HL-60/S4 treated with retinoic acid at 250 ng/mL for 4 days and 3 days (cell line): ENCODE measurements at regions not wholly inside any gene's neighbourhood (a gene's known extent, or its start where the extent isn't known, plus 50 kb on each side); places are given as distances from the start of the nearest gene placed in this dataset.

Source experiments
- in situ Hi-C: fragments of 300-500 bp; cut with MboI; formaldehyde crosslinking; loops from 2 replicates; pipeline ENCODE4 v1.7.0; 2022; ENCODE audit warnings: low sequenced_read_pairs

DNA sequence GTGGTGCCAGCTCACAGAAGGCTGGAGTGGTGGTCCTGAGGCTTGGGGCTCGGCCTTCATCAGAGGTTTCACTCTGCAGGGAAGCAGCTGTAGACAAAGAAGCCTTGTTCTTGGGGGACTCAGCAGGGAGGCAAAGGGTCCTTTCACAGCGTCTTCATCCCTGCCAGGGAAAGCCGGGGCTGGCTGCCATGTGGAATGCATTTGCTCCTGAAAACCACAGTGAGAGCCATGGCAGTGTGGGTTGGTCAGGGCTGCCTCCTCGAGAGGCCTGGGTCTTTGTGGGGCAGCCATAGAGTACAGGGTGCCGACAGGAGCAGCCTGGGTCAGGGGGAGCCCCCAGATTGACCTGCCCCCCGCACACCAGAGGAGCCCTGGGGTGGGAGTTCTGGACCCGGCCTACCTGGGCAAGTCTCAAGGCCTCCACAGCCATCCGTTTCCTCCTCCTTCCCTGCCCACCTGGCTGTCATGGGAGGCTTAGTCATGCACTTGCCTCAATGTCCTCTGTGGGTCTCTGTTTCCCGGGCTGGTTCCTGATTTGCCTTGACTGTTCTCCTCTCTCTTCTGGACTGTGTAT lies 144.0 kb downstream of the CDC5L start:
- in situ Hi-C loops = no loop called here

DNA sequence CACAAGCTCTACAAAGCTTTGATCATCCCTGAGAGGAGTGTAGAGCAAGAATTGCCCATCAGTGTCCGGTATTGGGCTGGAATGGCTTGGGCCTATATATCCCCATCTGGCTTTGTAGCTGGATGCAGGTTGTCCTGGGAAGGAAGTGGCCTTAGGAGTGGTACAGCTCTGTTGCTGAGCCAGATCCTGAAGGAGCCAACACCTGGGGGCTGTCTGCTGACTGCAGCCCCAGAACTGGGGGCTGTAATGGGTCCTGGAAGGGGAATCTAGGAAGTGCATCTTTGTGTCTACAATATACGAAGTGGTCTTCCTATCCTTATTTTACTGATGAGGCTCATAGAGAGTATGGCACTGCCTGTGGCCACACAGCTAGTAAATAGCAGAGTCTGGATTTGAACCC lies 145.9 kb downstream of the CDC5L start:
- in situ Hi-C loops = no loop called here

DNA sequence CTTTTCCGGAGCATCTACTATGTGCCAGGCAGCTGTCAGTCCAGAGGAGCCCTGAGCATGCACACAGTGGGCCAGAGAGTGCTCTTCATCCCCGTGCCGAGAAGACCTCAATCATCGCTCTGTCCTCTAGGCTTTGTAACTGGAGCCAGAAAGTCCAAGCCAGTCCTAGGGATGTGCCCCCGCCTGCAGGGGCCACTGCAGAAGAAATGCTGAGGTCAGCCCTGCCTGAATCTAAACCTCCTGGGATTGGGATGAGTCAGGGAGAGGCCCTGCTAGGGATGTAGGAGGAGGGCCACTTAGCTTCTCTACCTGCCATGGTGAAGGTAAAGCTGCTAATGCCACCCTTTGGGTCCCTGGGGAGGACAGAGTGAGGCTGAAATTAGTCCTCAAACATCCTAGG lies 146.8 kb downstream of the CDC5L start:
- in situ Hi-C loops = no loop called here

DNA sequence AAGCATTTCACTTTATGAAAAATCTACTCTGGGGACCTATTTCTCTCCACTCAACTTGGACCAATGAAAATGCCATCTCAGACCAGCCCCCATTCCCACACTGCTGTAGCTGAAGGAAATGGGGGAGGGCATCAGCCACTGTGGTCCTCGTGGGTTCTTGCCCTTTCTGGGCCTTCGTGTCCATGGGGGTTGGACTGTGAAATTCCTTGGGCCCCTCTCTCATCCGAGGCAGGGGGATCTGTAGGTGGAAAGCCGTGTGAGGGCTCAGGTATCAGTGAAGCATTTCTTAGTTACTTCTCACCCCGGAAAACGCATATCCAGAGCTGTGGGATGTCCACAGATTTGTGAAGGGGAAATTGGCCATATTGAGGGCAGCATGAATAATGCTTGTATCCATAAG lies 147.9 kb downstream of the CDC5L start:
- in situ Hi-C loops = no loop called here

DNA sequence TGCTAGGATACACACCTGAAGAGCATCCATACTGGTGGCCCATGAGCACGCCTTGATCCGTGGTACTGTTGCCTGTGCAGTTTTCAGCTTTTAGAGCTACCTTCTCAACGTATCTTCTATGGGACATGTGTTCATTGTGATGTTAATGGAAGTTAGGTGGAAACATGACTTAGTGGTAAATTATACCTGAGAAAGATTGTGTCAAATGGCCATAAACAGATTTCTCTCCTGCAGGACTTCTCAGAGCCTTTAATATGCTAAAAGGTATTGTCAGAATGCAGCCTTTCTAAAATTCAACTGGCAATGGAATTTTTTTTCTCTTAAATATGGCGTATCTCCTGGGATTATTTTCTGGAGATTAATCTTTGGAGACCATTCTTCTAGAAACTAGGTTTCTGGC lies 148.5 kb downstream of the CDC5L start:
- in situ Hi-C loops = no loop called here

DNA sequence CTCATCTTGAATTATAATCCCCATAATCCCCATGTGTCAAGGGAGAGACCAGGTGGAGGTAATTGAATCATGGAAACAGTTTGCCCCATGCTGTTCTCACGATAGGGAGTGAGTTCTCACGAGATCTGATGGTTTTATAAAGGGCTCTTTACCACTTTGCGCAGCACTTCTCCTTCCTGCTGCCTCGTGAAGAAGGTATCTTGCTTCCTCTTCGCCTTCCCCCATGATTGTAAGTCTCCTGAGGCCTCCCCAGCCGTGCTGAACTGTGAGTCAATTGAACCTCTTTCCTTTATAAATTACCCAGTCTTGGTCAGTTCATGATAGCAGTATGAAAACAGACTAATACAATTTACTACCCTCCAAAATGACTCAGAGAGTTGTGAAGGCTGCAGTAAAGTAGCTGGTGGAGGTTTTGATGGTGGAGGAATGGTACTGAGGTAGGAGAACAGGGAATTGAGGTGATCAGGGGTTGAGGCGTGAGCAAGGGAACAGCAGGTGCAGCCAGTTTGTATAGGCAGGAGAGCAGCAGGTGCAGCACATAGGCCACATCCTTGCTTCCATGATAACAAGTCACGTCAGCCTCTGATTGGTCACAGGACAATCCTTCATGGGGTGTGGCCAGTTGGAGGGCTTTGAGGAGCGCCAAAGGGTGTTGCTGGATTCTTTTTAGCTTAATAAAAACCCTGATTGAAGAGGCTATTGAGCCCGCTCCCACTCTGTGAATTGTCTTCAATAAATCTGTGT lies 150.0 kb downstream of the CDC5L start:
- in situ Hi-C loops = no loop called here

DNA sequence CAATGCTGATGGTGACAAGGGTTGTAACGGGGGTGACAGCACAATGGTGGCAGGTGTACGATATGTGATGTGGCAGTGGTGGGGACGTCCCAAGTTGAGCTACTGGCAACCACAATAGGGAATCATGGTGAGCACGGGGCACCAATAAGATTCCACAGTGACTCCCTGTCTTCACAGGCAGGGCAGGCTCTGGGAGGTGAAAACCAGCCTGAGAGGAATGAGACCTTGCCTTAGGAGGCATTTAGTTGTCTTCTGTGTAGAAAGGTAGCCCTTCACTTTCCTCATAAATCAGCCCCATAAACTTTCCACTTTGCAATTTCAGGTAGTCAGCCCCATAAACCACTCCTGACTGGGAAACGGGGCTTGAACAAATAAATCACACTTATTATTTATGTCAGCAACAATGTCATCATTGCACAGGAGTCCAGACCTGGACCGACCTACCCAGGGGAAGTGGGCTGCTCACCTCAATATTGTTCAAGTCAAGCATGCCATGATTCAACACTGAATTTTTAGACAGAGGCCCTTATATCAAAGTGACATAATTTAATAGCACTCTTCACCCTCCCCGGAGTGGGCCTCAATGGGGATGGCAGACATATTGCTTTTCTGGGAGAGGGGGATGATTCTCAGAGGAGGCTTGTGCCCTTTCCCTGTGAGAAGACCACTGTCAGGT lies 150.8 kb downstream of the CDC5L start:
- in situ Hi-C loops = no loop called here

DNA sequence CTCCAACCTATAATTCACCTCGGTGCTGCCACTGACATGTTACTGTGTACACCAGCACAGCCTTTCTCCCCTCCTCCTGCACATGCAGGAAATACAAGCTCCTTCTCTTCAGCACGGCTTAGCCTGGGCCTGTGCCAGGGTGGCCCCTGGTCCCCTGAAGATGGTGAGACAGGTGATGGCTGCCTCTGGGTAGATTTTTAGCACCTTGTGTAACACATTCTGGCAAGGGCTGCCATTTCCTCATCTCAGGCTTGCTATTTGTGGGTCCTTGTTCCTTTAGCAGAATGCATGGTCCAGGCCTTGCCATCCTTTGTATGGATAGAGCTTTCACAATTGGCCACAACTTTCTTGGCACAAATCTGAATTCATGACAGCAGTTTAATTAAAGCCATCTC lies 151.3 kb downstream of the CDC5L start:
- in situ Hi-C loops = no loop called here

DNA sequence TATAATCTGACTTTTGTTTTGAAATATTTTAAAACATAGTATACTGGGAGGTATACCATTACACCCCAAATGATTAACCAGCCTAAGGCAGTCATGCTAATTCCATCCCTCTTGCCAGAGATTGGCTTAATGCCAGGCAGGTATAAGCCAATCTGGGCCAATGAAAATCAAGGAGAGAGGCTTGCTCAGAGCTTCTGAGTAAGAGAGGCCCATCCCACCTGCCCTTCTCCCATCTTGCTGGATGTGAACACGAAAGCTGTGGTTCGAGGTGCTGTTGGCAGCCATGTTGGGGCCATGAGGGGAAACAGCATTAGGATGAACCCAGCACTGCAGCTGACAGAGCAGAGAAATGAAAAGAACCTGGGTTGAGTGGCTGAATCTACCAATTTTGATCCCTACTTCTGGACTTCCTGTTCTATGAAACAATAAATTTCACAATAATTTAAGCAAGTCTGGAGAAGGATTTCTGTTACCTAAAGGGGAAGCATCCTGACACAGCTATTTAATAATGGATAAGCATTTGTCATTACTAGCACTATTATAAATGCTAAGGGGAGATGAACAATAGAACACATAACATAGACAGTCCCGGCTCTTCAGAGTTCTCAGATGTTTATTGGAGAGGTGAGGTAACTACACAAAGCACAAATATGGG lies 152.3 kb downstream of the CDC5L start:
- in situ Hi-C loops = no loop called here

DNA sequence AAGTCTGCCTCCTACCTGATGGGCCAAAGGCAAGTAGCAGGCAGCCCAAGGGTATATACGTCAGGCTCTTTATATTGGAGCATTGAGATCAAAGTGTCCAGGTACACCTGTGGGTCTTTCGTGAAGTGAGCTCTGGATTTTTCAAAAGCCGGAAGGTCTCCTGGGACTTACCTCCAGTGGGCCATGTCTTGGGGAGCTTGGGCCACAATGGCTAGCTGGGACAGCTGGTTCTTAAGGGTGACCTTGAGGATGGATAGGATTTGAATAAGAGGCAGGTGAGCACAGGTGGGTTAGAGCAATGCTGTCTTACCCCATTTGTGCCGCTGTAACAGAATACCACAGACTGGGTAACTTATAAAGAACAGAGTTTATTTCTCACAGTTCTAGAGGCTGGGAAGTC lies 153.4 kb downstream of the CDC5L start:
- in situ Hi-C loops = no loop called here

DNA sequence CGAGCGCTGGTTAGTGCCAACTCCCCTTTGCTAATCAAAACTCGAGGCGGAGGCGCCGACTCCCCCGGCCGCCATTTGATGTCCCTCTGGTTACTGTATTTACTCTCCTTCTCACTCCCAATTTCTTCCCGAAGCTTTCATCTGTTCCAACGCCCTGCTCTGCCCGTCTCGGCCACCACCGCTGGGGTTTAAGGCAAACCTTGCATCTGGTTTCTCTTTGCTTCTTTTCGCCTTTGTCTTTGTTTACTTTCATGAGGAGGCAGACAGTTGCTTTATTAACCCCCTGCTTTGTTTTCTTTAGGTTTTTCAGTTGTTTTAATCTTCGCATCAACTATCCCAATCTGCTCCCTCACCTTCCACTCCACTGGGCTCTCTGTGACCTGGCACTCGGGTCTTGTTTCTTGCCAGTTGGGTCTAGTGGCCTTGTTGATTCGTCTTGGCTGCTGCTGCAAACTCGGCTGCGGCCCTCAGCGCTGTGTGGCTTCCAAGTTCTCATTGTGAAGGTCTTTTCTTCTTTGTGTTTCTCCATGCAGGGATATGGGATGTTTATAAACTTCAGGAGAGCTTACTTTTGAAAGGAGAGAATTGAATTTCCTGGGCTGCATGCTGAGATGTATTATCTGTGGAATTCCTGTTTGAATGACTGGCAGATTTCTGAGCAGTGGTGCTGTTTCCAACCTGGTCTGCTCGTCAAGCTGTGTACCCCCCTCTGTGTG lies 155.1 kb downstream of the CDC5L start:
- in situ Hi-C loops = no loop called here

DNA sequence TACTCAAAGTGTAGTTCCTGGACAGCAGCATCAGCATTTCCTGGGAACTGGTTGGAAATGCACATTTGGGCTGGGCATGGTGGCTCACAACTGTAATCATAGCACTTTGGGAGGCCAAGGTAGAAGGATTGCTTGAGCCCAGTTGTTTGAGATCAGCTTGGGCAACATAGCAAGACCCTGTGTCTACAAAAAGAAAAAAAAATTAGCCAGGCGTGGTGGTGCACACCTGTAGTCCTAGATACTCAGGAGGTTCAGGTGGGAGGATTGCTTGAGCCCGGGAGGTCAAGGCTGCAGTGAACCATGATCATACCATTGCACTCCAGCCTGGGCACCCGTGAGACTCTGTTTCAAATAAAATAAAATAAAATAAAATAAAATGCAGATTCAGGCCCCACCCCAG lies 156.2 kb downstream of the CDC5L start:
- in situ Hi-C loops = no loop called here

DNA sequence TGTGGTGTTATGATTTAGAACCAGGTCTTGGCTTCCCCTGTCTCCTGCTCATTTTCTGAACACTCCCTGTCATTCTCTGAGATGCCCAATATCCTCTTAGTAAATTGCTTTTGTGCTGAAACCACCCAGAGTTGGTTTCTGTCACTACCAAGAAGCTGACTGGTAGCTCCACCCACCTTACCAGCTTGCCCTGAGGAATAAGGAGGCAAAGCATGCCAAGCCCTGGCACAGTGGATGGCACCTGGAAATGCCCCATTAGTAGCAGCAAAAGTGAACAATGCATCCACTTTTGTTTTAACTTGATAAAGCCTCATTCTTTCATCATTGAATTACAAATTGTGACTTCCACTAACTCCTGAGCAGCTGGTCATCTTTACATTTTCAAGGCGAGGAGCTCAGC lies 157.7 kb downstream of the CDC5L start:
- in situ Hi-C loops = no loop called here

DNA sequence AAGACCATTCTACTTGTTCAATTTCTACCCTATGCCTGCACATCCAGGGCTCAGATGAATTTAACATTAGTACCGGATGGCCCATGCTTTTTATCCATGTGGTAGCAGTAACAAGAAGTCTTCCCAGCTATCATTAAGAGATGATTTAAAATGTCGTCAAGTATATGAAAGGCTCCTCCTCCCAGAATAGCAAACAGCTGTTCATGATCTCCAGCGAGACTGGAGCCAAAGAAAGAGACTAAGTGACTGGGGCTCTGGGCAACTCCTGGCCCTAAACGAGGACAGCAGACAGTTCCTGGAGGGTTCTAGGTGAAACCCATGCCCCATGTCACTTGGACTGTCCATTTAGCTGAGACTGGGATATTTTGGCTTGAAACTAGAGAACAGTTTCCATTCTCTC lies 160.8 kb downstream of the CDC5L start:
- in situ Hi-C loops = no loop called here

DNA sequence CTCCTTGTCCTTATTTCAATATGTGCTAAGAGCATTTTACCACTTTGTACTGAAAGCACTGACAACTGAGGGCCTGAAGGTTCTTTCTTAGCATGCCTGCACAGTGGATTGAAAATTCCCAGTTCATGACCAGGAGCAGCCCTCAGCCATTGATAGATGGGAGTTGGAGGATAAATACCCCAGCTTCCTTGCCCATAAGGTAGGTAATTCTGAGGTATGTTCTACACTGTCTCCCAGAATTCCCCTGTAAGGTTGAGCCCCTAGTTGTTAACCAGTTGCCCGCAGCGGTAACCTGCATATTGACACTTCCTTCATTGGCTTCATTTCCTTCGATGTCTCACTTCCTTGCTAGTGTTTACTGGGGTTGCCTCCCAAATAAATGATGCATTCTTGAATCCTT lies 162.0 kb downstream of the CDC5L start:
- in situ Hi-C loops = no loop called here

DNA sequence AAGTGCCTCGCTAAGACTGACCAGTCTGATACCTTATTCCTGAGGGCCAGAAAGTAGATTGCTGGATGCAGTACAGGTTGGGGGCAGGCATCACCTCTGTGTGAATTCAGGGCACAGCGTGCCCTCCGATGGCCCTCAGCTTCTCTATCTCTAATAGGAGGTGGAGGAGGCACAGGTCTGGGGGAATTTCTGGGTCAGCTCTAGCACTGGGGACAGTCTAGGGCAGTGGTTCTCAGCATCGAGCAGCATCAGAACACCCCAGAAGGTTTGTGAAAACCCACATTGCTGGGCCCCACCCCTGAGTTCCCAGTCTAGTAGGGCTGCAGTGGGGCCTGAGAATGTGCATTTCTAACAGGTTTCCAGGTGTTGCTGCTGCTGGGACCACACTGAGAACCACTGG lies 166.7 kb downstream of the CDC5L start:
- in situ Hi-C loops = no loop called here

DNA sequence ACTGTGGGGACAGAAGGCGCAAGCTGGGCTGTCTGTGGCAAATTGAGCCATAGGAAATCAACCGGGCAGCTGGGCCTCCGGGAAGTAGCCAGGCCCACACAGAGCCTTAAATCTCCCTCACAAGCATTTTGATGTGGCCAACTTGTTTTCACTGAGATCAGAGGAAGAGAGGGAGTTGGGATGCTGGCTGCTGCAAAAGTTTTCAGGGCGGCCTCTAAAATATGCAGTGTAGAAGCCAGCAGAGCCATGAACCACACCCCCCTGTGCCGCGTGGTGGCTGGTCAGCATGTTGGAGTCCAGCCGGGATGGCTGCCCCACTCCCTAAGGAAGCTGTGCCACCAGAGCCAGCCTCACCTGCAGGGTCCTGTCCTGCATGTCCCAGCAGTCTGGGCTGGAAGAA lies 167.4 kb downstream of the CDC5L start:
- in situ Hi-C loops = no loop called here

DNA sequence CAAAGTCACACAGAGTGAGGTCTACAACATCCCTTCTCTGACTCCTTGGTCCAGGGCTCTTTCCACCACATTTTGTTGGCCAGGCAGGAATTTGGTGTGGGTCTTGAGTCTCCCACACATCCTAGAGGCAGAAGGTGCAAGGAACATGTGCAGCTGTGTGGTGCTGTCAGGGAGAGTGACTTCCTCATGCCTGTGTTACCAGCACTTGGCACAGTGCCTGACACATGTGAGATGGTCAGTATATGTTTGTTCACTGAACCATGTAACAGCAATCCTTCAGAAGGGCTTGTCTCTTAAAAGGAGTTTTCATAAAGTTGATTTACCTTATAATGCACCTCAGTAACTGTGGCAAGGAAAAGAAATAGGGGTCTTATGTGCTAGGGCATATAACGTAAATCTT lies 168.5 kb downstream of the CDC5L start:
- in situ Hi-C loops = no loop called here

DNA sequence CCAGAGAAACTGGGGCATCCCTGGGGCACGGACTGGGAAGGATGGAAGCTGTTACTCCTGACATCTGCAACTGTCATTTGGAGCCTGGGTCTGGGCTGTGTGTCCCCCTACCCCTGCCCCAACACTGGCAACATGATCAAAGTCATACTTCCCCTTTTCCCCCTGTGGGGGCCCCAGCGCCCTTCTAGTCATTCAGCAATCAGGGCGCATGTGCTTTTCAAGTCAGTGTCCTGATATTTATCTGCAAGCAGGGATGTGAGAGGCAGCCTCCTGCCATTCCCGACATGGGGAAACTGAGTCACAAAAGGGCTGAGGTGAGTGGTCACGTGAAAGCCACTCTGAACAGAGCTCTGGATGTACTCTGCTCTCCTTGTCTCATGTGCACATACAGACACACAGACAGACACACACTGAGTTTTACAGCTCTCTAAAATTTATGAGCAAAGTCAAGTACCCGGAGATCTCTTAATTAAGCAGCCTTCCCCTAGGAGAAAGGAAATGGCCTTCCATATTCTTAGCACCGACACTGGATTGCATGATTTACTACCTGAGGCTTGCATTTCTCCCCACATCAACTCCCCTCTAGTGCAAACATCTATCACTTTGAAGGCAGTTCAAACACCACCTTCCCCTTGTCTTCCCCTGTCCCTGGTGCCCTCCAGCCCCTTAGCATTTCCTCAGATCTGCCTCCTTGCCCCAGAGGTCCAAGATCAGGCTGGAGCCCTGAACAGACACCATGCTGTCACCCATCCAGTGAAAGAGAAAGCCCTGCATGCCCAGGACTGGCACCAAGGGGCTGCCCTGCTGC lies 170.7 kb downstream of the CDC5L start:
- in situ Hi-C loops = no loop called here

DNA sequence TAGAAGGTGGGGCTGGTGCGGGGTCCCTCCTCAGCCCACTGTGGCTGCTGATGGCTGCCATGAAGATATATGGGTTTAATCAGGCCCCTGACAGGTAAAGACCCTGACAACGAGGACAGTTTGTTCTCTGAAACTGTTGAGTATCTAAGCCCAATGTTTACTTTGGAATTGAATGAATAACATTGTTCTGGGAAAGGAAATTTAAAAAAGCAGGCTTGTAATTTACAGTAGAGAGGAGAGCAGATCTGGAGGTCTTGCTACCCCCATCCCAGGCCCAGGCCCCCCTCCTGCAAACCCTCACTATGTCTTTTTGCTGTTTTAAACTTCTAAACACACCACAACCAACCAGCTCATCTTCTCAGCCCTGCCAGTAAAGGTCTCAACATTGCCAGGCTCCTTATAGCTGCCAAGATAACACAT lies 171.3 kb downstream of the CDC5L start:
- in situ Hi-C loops = no loop called here
